Trophoblast cell (in vitro differentiated cells and primary cell): ENCODE measurements at regions not wholly inside any gene's neighbourhood (a gene's known extent, or its start where the extent isn't known, plus 50 kb on each side); places are given as distances from the start of the nearest gene placed in this dataset.

Source experiments
- DNase-seq, 2 donors: peaks; one replicate each; pipeline ENCODE4 v3.0.0-alpha.2; 2016
- H2AFZ ChIP-seq: 2 replicates; pipeline ENCODE4 v1.6.1; 2013; ENCODE audit warnings: low read length, moderate library complexity, mild to moderate bottlenecking; ENCODE audit not compliant: insufficient read depth, poor library complexity
- H2AK5ac ChIP-seq: 2 replicates; pipeline ENCODE4 v1.6.1; 2013; ENCODE audit warnings: mild to moderate bottlenecking, low read length
- H2BK120ac ChIP-seq: 2 replicates; pipeline ENCODE4 v1.6.1; 2013; ENCODE audit warnings: low read length, mild to moderate bottlenecking, moderate library complexity; ENCODE audit not compliant: insufficient read depth, poor library complexity
- H2BK12ac ChIP-seq: 2 replicates; pipeline ENCODE4 v1.6.1; 2013; ENCODE audit warnings: mild to moderate bottlenecking, low read length, moderate library complexity
- H2BK5ac ChIP-seq: 2 replicates; pipeline ENCODE4 v1.6.1; 2013; ENCODE audit warnings: low read length, low read depth, moderate library complexity, mild to moderate bottlenecking; ENCODE audit not compliant: poor library complexity
- H3K14ac ChIP-seq: 2 replicates; pipeline ENCODE4 v1.6.1; 2013; ENCODE audit warnings: mild to moderate bottlenecking, low read length
- H3K18ac ChIP-seq: 2 replicates; pipeline ENCODE4 v1.6.1; 2013; ENCODE audit warnings: mild to moderate bottlenecking, low read length
- H3K23ac ChIP-seq: 2 replicates; pipeline ENCODE4 v1.6.1; 2013; ENCODE audit warnings: low read length
- H3K27ac ChIP-seq: 2 replicates; pipeline ENCODE4 v1.5.1; 2013; ENCODE audit warnings: low read depth, mild to moderate bottlenecking, inconsistent platforms, low read length, moderate library complexity
- H3K27me3 ChIP-seq: 2 replicates; pipeline ENCODE4 v1.6.1; 2013; ENCODE audit warnings: inconsistent platforms, mild to moderate bottlenecking, low read length, moderate library complexity; ENCODE audit not compliant: insufficient read depth
- H3K36me3 ChIP-seq, 2 experiments: 1 replicate in 1 of 2; 2 replicates in 1 of 2; pipeline ENCODE4 v1.6.1; 2013; ENCODE audit warnings: low read length in 2 of 2, mild to moderate bottlenecking in 2 of 2, moderate library complexity in 1 of 2; ENCODE audit not compliant: insufficient read depth in 2 of 2, control insufficient read depth in 1 of 2
- H3K4ac ChIP-seq: 2 replicates; pipeline ENCODE4 v1.6.1; 2013; ENCODE audit warnings: low read depth, mild to moderate bottlenecking, low read length, moderate library complexity
- H3K4me1 ChIP-seq, 2 experiments: 1 replicate in 1 of 2; 2 replicates in 1 of 2; pipeline ENCODE4 v1.6.1; 2013; ENCODE audit warnings: low read length in 2 of 2, mild to moderate bottlenecking in 2 of 2, moderate library complexity in 1 of 2; ENCODE audit not compliant: insufficient read depth in 2 of 2, control insufficient read depth in 1 of 2
- H3K4me2 ChIP-seq: 2 replicates; pipeline ENCODE4 v1.6.1; 2013; ENCODE audit warnings: inconsistent platforms, mild to moderate bottlenecking, low read length, moderate library complexity
- H3K4me3 ChIP-seq: 2 replicates; pipeline ENCODE4 v1.5.1; 2013; ENCODE audit warnings: mild to moderate bottlenecking, low read depth, low read length, inconsistent platforms
- H3K79me1 ChIP-seq: one replicate; pipeline ENCODE4 v1.6.1; 2013; ENCODE audit warnings: low read length
- H3K79me2 ChIP-seq: 2 replicates; pipeline ENCODE4 v1.6.1; 2013; ENCODE audit warnings: low read length, mild to moderate bottlenecking; ENCODE audit not compliant: control insufficient read depth, insufficient read depth, poor library complexity
- H3K9ac ChIP-seq: 2 replicates; pipeline ENCODE4 v1.6.1; 2013; ENCODE audit warnings: mild to moderate bottlenecking, low read length
- H3K9me3 ChIP-seq: 2 replicates; pipeline ENCODE4 v1.6.1; 2013; ENCODE audit warnings: low read depth, mild to moderate bottlenecking, control low read depth, inconsistent platforms, low read length; ENCODE audit not compliant: insufficient read depth
- H4K12ac ChIP-seq: 2 replicates; pipeline ENCODE4 v1.6.1; 2013; ENCODE audit warnings: low read depth, mild to moderate bottlenecking, low read length, moderate library complexity
- H4K8ac ChIP-seq: 2 replicates; pipeline ENCODE4 v1.6.1; 2013; ENCODE audit warnings: low read depth, mild to moderate bottlenecking, low read length, moderate library complexity
- H4K91ac ChIP-seq: one replicate; pipeline ENCODE4 v1.6.1; 2013; ENCODE audit warnings: low read depth, mild to moderate bottlenecking, low read length, moderate library complexity
- WGBS: extraction: QIAGEN DNeasy Blood & Tissue Kit; methylation state at CpG from one replicate; pipeline ENCODE4 v1.1.7; 2013; ENCODE audit warnings: missing lambda C conversion rate; ENCODE audit not compliant: insufficient read length, insufficient coverage; ENCODE audit errors: extremely low coverage; 5-methylcytosine and 5-hydroxymethylcytosine counted together

GRCh38 chr2:188835006-188835405 lies 139.2 kb upstream of the COL3A1 start:
- H3K18ac ChIP-seq: no peak overlapping the region
- H2AK5ac ChIP-seq: no peak overlapping the region
- H3K27me3 ChIP-seq: no peaks in the 10 kb centered on the region
- H3K36me3 ChIP-seq: peaks cover 0 to 2% of the 10 kb centered on the region in 2 experiments
- no peak overlapping the region for H4K91ac ChIP-seq
- H3K4me3 ChIP-seq: no peak overlapping the region
- no peaks in the 10 kb centered on the region for H3K79me2 ChIP-seq
- H2BK120ac ChIP-seq: no peak overlapping the region
- no peak for DNase-seq
- H2BK12ac ChIP-seq: no peak overlapping the region
- no peak overlapping the region for H4K12ac ChIP-seq
- no peak overlapping the region for H4K8ac ChIP-seq
- no peak overlapping the region for H3K27ac ChIP-seq
- H3K79me1 ChIP-seq: no peaks in the 10 kb centered on the region
- peaks cover 5% of the 10 kb centered on the region for H3K9me3 ChIP-seq
- H3K23ac ChIP-seq: no peak overlapping the region
- no peaks in the 10 kb centered on the region for H3K4me1 ChIP-seq
- H2AFZ ChIP-seq: no peak overlapping the region
- no peak overlapping the region for H2BK5ac ChIP-seq
- no peak overlapping the region for H3K14ac ChIP-seq
- no CpG with 5 or more reads among the region's 1 CpG for WGBS
- no peak overlapping the region for H3K4me2 ChIP-seq
- no peak overlapping the region for H3K4ac ChIP-seq
- H3K9ac ChIP-seq: no peak overlapping the region

GRCh38 chr2:188835821-188836220 lies 138.4 kb upstream of the COL3A1 start:
- H3K9ac ChIP-seq: no peak overlapping the region
- whole genome bisulfite sequencing: no CpG with 5 or more reads among the region's 2 CpGs
- no peak for DNase-seq

GRCh38 chr2:188845692-188846091 lies 128.5 kb upstream of the COL3A1 start:
- Histone ChIP-seq H3K9ac (no peak overlapping the region), H4K8ac (no peak overlapping the region), H3K4me3 (no peak overlapping the region), H4K12ac (no peak overlapping the region), H3K4me2 (no peak overlapping the region), H3K36me3 (no peaks in the 10 kb centered on the region), H2AK5ac (no peak overlapping the region), H3K14ac (no peak overlapping the region), H3K27me3 (no peaks in the 10 kb centered on the region), H3K4me1 (no peaks in the 10 kb centered on the region), H3K23ac (no peak overlapping the region), H2BK5ac (no peak overlapping the region), H3K18ac (no peak overlapping the region), H3K79me1 (no peaks in the 10 kb centered on the region), H2AFZ (no peak overlapping the region), H3K79me2 (no peaks in the 10 kb centered on the region), H4K91ac (no peak overlapping the region), H2BK120ac (no peak overlapping the region), H3K9me3 (peaks cover 1% of the 10 kb centered on the region), H3K4ac (no peak overlapping the region), H2BK12ac (no peak overlapping the region), H3K27ac (no peak overlapping the region)
- no peak for DNase-seq

More at GRCh38 chr2:188835821-188836220, 138.4 kb upstream of the COL3A1 start:
- Histone ChIP-seq H3K14ac (no peak overlapping the region), H3K27ac (no peak overlapping the region), H3K4ac (no peak overlapping the region), H2BK120ac (no peak overlapping the region), H3K18ac (no peak overlapping the region), H4K12ac (no peak overlapping the region), H3K79me1 (no peaks in the 10 kb centered on the region), H3K4me2 (no peak overlapping the region), H3K4me3 (no peak overlapping the region), H3K4me1 (no peaks in the 10 kb centered on the region), H3K9me3 (peaks cover 7% of the 10 kb centered on the region), H2AFZ (no peak overlapping the region), H4K8ac (no peak overlapping the region), H2BK12ac (no peak overlapping the region), H2AK5ac (no peak overlapping the region), H3K23ac (no peak overlapping the region), H3K27me3 (no peaks in the 10 kb centered on the region), H2BK5ac (no peak overlapping the region), H3K79me2 (no peaks in the 10 kb centered on the region), H3K36me3 (no peaks in the 10 kb centered on the region), H4K91ac (no peak overlapping the region)

GRCh38 chr2:188848887-188849435 lies 125.2 kb upstream of the COL3A1 start:
- WGBS: no CpG with 5 or more reads among the region's 1 CpG
- no peak overlapping the region for H3K4me3 ChIP-seq

More at GRCh38 chr2:188848887-188849435, 125.2 kb upstream of the COL3A1 start:
- H3K9ac ChIP-seq: no peak overlapping the region
- no peak overlapping the region for H4K91ac ChIP-seq
- H3K4me2 ChIP-seq: no peak overlapping the region
- H2AK5ac ChIP-seq: no peak overlapping the region
- no peak overlapping the region for H3K4ac ChIP-seq
- H3K4me1 ChIP-seq: no peaks in the 10 kb centered on the region
- no peak overlapping the region for H3K14ac ChIP-seq
- no peak overlapping the region for H4K12ac ChIP-seq
- H2AFZ ChIP-seq: no peak overlapping the region
- no peak overlapping the region for H4K8ac ChIP-seq
- H3K27me3 ChIP-seq: no peaks in the 10 kb centered on the region
- no peak overlapping the region for H2BK12ac ChIP-seq
- H3K27ac ChIP-seq: no peak overlapping the region
- no peaks in the 10 kb centered on the region for H3K9me3 ChIP-seq
- H3K36me3 ChIP-seq: no peaks in the 10 kb centered on the region
- H3K23ac ChIP-seq: no peak overlapping the region
- no peaks in the 10 kb centered on the region for H3K79me1 ChIP-seq
- no peak overlapping the region for H3K18ac ChIP-seq
- no peak overlapping the region for H2BK5ac ChIP-seq
- no peaks in the 10 kb centered on the region for H3K79me2 ChIP-seq
- no peak overlapping the region for H2BK120ac ChIP-seq
- no peak for DNase-seq
